Stimulated activated CD4-positive, alpha-beta T cell treated with anti-CD3 and anti-CD28 coated beads, Interleukin-4, amount 100 ng/mL, for 48 hours (primary cell): ENCODE measurements at regions not wholly inside any gene's neighbourhood (a gene's known extent, or its start where the extent isn't known, plus 50 kb on each side); places are given as distances from the start of the nearest gene placed in this dataset.
"Not testable (repeated sequence)": the region's sequence is repeated elsewhere in the genome, so short reads cannot be mapped to it uniquely, and the experiment has no call there.

Experiments used
- DNase-seq, 2 donors: peaks; one replicate each; pipeline ENCODE4 v3.0.0-alpha.2; 2020; ENCODE audit warnings: low read depth in 2 of 2

- no peak for DNase-seq
Measured at GRCh38 chr13:109940637-109941036, 154.3 kb upstream of the IRS2 start.

GRCh38 chr13:109939838-109940237 is 153.5 kb upstream of the IRS2 start:
- no peak for DNase-seq

DNA sequence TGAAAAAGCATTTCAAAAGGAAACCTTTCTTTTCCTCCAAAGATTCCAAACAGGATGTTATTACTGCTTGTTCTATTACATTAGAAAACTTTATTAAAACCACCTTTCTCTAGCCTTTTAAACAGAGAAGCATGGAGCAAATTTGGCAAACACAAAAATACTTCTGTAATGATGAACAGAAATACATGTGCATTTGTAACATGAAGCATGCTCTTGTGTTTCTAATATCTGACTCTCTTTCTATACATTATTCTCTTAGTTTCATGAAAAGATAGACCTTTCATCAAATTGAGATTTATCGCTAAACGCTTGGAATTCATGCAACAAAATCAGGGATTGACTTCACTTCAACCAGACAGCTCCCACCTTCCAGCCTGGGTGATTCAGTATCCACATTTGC is 152.8 kb upstream of the IRS2 start:
- DNase-seq, result no peak

DNA sequence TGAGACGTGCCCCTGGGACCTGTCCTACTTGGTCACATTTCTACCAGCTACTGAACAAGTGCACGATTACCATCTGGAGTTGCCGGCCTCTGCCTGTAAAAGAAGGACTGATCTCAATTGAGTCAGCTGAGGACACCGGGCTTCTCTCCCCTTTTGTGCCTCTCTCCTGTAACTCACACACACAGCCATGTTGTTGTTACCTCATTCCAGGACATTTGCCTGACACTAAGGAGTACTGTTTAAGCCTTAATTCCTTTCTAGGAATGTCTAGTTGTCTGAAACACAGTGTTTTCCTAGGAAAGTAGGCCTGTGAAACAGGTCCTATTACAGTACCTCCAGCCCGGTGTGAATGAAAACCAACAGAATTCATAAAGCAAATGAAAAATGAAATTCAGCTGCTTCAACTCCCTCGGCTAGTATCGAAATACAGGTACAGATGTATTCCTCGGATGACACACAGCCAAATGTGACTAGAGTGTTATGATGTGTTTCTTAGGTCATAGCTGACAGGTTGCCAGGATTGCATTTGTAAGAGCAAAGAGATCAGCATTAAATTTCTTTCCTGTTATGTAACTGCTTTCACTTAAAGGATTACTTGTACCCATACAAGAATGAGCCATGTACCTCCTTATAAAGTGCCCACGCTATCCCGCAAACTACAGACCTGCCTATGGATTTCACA is 152.0 kb upstream of the IRS2 start:
- no peak for DNase-seq

DNA sequence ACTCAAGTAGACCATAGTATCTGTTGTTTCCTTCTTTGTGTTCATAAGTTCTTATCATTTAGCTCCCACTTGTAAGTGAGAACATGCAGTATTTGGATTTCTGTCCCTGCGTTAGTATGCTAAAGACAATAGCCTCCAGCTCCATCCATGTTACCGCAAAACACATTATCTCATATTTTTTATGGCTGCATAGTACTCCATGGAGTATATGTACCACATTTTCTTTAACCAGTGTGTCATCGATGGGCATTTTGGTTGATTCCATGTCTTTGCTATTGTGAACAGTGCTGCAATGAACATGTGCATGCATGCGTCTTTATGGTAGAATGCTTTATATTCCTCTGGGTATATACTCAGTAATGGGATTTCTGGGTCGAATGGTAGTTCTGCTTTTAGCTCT is 148.1 kb upstream of the IRS2 start:
- not testable (repeated sequence) for DNase-seq

DNA sequence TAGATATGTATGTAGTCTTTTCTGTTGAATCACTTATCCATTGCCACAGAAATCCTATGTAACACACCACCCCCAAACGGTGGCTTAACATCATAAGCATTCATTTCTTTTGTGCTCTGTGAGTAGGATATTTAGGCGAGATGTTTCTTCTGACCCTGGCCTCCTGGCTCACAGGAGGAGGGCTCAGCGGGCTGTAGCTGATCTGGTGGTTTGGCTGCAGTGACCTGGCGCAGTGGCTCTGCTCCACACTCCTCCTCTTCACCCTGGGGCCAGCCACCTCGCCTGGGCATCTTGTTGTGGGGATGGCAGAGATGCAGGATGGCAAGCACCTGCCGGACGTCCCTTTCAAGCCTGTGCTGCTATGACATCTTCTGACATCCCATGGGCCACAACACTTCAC is 147.1 kb upstream of the IRS2 start:
- no peak for DNase-seq

GRCh38 chr13:109924376-109924775 is 138.0 kb upstream of the IRS2 start:
- DNase-seq, result no peak

DNA sequence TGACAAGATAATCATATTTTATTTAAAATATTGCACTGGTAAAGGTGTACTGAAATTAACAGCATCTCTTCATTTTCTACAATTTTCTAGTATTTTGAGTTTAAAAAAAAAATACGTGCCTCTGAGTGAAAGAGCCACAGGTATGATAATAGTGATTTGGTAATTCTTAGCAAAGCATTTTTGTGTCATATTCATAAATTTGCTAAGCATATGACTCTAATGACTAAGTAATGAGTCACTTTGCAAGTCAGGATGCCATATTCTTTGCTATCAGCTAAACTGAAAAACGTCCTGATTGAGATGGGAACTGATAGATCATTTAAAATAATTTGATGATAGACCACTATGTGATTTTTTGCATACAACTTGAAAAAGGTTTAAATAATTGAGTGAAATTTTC is 136.1 kb upstream of the IRS2 start:
- DNase-seq, result no peak

DNA sequence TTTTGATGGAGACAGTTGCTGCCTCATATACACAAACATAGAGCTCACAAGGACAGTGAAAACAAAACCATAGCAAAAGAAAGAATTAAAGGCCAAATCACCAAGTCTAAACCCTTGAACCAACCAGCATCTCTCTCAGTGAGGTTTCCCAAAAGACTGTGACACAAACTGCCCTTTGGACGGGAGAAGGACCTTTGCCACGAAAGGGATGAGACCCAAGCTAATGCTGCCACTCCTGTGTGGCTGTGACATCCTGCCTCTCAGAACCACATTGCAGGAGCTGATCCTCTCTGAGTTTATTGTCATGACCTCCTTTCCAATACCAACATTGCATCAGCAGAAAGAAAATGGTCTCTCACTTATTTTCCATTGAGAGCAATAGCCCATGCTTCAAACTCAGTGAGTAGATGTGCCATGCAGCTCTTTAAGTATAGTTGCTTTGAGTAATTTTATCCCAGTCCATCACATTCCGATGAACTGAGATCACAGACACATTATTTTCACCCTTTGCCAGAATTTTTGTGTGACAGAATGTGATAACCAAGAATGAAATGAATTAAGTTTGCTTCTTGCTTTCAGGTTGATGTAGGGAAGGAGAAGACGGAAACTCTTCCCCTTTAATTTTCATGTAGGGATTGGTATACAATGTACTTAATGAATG is 133.5 kb upstream of the IRS2 start:
- DNase-seq, result no peak

DNA sequence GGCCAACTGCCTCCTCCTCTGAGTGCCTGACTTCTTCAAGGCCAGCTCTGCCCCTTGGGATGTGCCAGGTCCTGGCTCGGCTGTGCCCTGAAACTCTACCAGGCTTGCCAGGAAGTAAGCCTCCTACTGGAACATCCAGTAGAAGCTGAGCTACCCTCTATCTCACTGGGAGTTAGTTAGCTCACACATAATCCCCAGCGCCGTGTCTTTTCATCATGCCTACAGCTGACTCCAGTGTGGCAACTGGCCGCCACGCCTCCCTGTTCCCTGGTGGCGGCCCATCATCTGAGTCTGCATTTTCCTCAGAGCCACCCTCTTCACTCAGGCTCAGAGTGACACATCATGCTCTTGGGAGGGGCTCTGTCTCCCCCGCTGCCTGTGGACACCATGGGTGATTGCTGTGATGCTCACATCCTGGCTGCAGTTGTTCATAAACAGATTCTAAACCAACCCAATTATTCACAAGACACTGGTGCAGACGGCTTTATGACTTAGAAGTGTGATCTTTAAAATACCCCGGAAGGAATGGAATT is 131.9 kb upstream of the IRS2 start:
- DNase-seq, result no peak

GRCh38 chr13:109917422-109917821 is 131.0 kb upstream of the IRS2 start:
- no peak for DNase-seq

- DNase-seq, result no peak
Measured at GRCh38 chr13:109913936-109914510, 127.6 kb upstream of the IRS2 start.

DNA sequence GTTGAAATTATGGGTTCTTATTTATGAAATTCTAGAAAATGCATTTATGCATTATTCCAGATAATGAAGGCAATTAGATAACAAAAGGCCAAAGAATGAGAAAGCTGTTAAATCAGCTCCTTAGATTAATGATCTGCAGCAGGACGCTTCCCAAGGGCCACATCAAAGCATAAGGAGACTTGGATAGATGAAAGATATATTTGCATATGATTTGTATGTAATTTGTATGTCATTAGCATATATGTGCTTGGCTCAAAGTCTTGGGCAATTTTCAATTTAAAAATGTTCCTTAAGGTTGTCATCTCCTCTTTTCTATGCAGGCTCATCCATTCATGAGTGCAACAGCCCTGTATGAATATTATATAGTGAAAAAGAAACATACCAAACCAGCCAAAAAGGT is 126.8 kb upstream of the IRS2 start:
- no peak for DNase-seq

DNA sequence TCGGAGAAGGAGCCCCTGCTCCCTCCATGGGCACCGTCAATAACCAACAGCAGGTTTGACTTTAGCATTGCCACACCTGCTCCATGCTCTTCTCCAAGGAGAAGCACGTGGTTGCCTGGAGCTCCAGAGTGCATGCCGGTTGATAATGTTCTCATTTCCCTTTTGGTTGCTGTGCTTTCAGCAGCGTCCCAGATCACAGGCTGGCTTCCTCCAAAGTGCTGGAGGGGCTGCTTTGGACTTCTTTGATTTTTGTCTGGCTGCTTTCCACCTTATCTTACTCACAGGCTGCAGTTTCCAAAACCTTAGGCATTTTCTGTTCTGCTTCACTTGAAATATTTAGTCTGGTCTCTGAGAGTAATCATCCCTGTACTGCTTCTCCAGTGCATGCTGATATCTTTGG is 123.8 kb upstream of the IRS2 start:
- no peak for DNase-seq

DNA sequence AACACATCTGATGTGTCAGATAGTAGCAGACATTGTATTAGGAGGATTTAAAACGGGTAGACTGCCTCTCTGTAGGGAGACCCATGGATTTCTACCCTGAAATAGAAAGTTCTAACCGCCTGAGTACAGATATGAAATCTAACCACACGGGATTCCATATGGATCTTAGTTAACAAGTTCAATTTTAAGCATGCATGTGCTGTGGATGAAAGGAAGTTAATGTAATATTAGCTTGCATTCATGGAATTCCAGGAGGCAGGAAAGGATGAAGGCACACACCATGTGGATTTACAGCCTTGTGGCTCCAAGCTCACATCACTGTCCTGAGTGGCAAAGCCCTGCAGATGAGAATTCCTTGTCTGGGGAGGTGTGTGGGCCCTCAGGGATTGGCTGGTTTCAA is 120.6 kb upstream of the IRS2 start:
- DNase-seq, result no peak

DNA sequence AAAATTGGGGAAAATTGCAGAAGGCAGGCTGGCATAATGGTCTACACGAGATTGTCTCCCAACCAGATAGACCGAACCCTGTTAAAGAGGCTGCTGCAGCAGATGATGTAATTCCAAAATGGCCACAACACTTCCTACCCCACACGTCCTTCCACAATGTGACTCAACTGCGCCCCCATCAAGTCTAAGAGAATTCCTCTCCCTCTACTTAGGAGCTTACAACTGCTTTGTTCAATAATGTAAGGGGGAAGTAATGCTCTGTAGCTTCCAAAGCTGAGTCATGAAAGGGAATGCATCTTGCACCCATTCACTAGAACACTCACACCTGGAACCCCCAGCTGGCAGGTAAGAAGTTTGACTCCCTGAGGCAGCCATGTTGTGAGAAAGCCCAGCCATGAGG is 117.8 kb upstream of the IRS2 start:
- DNase-seq, result no peak

DNA sequence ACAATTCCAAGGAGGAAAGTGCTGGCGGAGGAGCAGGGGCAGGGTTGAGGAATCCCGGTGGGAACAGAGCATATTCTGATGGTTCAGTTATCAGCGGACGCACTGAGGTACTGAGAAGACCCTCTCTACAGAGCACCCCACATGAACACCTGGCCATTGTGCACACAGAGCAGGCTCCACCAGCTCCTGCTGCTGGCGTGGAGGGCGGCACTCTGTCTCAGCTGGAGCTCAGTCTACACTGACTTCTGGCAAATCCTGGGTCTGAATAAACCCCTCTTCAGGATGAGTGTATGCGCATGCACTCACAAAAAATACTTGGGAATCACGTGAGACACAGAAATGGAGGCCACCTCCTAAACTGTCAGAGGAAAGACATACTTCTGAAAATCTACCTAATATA is 114.4 kb upstream of the IRS2 start:
- DNase-seq, result no peak

GRCh38 chr13:109900320-109900719 is 113.9 kb upstream of the IRS2 start:
- no peak for DNase-seq

GRCh38 chr13:109899748-109900147 is 113.4 kb upstream of the IRS2 start:
- DNase-seq, result no peak

DNA sequence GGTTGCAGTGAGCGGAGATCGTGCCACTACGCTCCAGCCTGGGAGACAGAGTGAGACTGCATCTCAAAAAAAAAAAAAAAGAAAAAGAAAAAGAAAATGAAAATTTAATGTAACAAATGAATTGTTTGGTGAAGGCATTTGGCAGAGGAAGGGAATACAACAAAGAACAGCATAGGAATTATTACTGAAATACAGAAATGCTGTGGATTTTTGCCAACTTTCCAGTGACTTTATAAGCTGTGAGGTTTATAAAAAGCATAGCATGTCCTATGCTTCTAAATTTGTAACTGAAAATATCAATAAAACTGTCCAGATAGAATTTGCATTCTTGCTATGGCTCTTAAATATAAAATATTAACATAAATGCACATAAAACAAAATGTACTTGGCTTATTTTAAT is 112.9 kb upstream of the IRS2 start:
- no peak for DNase-seq

DNA sequence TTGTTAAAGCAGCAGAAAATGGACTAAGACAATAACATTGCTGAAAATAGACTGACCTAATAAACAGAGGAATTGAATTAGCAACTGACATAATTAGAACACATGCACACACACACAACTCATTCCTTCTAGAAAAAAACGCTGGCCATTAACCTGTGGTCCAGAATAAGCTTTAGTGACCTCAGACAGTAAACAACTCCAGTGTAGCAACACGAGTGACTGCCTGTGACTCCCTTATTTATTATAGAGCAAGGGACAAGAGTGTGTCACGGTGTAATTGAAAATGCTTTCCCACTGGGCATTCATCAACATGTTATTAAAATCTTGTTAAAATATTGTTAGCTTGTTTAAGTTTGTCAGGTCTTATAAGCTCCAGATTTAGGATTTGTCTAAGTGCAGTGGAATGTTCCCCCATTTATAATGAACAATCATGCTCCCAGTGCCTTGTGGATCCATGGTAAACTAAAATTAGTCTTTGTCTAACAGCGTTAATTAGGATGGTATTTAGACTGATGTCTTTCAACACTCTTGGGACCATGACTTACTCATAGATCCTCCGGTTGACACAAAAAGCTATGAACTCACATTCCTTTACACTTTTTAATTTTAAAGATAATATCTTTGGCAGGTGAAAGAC is 111.7 kb upstream of the IRS2 start:
- DNase-seq, result no peak

- DNase-seq, result no peak
Measured at GRCh38 chr13:109892101-109892500, 105.7 kb upstream of the IRS2 start.

DNA sequence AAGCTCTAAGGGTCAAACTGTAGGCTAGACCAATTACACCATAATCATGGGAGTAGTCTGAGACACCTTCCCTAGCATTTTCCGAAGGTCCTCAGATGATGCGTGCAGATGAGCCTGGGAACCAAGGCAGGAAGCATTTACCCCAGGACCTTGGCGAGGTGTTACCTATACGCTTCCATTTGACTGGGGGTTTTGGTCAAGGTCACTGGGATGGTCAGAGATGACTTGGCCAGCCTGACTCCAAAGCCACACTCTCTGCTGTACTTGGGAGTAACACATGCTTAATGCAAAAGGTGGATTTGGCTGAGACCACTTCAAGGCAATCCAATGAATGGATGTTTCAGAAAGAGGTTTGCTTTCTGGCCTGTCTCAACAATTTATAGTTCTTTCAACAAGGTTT is 98.9 kb upstream of the IRS2 start:
- no peak for DNase-seq
